ENCODE measurements at regions not wholly inside any gene's neighbourhood (a gene's known extent, or its start where the extent isn't known, plus 50 kb on each side); places are given as distances from the start of the nearest gene placed in this dataset.

DNA sequence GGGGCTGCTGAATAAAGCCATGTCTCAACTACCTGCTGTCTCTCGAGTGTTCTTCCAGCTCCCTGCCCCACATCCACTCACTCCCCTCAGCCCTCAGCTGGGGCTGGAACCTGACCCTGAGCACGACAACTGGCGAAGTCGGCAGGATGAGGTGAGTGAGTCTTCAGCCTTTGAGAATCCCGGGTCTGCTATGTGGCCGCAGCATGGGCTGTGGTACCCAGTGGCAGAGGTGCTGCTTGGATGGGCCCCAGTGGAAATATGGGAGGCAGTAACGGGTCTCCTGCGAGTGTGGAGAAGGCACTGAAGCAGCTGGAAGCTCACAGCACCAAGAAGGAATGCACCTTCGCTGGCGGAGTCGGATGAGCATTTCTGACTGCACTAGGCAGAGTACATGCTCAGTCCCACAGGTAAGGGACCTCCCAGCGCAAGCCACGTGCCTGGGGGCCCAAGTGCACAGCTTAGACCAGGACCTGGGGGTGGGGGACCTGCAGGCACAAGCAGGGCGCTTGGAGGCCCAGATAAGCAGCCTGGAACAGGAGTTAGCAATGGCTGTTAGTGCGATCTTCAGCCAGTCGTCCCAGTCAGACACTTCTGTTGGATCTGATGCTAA is 95.5 kb upstream of the TMPO start:
- TF ChIP-seq, protein P1, sequence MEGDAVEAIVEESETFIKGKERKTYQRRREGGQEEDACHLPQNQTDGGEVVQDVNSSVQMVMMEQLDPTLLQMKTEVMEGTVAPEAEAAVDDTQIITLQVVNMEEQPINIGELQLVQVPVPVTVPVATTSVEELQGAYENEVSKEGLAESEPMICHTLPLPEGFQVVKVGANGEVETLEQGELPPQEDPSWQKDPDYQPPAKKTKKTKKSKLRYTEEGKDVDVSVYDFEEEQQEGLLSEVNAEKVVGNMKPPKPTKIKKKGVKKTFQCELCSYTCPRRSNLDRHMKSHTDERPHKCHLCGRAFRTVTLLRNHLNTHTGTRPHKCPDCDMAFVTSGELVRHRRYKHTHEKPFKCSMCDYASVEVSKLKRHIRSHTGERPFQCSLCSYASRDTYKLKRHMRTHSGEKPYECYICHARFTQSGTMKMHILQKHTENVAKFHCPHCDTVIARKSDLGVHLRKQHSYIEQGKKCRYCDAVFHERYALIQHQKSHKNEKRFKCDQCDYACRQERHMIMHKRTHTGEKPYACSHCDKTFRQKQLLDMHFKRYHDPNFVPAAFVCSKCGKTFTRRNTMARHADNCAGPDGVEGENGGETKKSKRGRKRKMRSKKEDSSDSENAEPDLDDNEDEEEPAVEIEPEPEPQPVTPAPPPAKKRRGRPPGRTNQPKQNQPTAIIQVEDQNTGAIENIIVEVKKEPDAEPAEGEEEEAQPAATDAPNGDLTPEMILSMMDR (IDR thresholded peaks at IDR 0.05 in 8 of 11, conservative IDR thresholded peaks at IDR 0.05 in 3 of 11): no peak
- TF ChIP-seq POLR2A (IDR thresholded peaks at IDR 0.05): no peak

Data from spleen (tissue), 7 donors.